Sigmoid colon (tissue), 6 donors: ENCODE measurements at regions not wholly inside any gene's neighbourhood (a gene's known extent, or its start where the extent isn't known, plus 50 kb on each side); places are given as distances from the start of the nearest gene placed in this dataset.

Experiments
- DNase-seq: peaks from one replicate; pipeline ENCODE4 v3.0.0-alpha.2; 2019
- H3K27ac ChIP-seq, 4 donors: fragments of 200-600 bp; sonication (generic); one replicate each; pipeline ENCODE4 v1.5.1; 2016 to 2019; ENCODE audit warnings: mild to moderate bottlenecking in 1 of 4
- H3K27me3 ChIP-seq, 3 donors: fragments of 200-600 bp; sonication (generic); one replicate each; pipeline ENCODE4 v1.5.1; 2019; ENCODE audit warnings: mild to moderate bottlenecking in 1 of 3
- H3K36me3 ChIP-seq, 4 donors: fragments of 200-600 bp; sonication (generic); one replicate each; pipeline ENCODE4 v1.5.1; 2016 to 2019
- H3K4me1 ChIP-seq, 4 donors: fragments of 200-600 bp; sonication (generic); one replicate each; pipeline ENCODE4 v1.5.1; 2017 to 2019
- H3K4me3 ChIP-seq, 4 donors: fragments of 200-600 bp; sonication (generic); one replicate each; pipeline ENCODE4 v1.5.1; 2017 to 2019; ENCODE audit warnings: mild to moderate bottlenecking in 2 of 4, moderate library complexity in 1 of 4
- H3K9me3 ChIP-seq, 4 donors: fragments of 200-600 bp in 3 of 4; sonication (generic) in 3 of 4; one replicate each; pipeline versions ENCODE4 v1.5.1 to v1.6.1; 2013 to 2019
- EP300 ChIP-seq, 4 donors: sonication (generic); formaldehyde crosslinking; IDR thresholded peaks; one replicate each; pipeline ENCODE4 v1.6.1; 2017; ENCODE audit warnings: antibody characterized with exemption in 4 of 4
- POLR2A ChIP-seq, 2 donors: fragments of 450-650 bp; IDR thresholded peaks; one replicate each; pipeline ENCODE4 v1.6.1; 2016; ENCODE audit warnings: antibody characterized with exemption in 2 of 2, mild to moderate bottlenecking in 2 of 2, moderate library complexity in 2 of 2
- POLR2AphosphoS5 ChIP-seq, 4 donors: sonication (generic); formaldehyde crosslinking; IDR thresholded peaks; one replicate each; pipeline ENCODE4 v1.6.1; 2017; ENCODE audit warnings: antibody characterized with exemption in 4 of 4
- whole genome bisulfite sequencing, 2 donors: extraction: QIAGEN DNeasy Blood & Tissue Kit; methylation state at CpG; one replicate each; pipeline ENCODE4 v1.1.7; 2013; 5-methylcytosine and 5-hydroxymethylcytosine counted together
- intact Hi-C: fragments of 100-400 bp; cut with DNase I; formaldehyde crosslinking; loops from one replicate; pipeline ENCODE4 v1.15.1; 2023
- TF ChIP-seq, protein P1 (sequence below), 4 experiments: fragments of 450-650 bp in 3 of 4; fragments of 200-600 bp in 1 of 4; IDR thresholded peaks; one replicate each; pipeline ENCODE4 v1.5.1; 2016 to 2019; ENCODE audit warnings: antibody characterized with exemption in 4 of 4, mild to moderate bottlenecking in 3 of 4, moderate library complexity in 2 of 4
- donor health status: healthy with polysubstance abuse.
- donor health status: healthy.

DNA sequence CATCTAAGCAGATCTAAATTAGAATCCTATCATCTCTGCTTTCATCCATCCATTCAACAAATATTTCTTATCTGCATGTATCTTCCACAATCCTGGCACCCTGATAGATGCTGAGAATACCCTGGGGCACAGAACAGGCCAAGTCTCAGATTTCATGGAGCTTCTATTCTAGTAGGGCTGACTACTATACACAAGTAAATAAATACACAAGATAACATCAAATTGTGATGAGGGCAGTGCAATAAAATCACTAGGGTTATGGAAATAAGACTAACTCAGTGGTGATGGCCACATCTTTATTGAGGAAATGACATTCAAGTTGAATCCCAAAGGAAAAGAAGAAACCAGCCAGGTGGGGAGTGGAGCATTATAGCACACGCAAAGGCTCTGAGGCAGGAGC lies 138.4 kb upstream of the GLRA1 start:
- no peaks in the 10 kb centered on the region for H3K36me3 ChIP-seq
- TF ChIP-seq POLR2AphosphoS5 (IDR thresholded peaks at IDR 0.05): no peak
- no peaks in the 10 kb centered on the region for H3K9me3 ChIP-seq
- no peak overlapping the region for H3K4me3 ChIP-seq
- no peak for DNase-seq
- 94 to 97% methylated on average over 1 of the region's 1 CpG for WGBS, 2 donors
- no peaks in the 10 kb centered on the region for H3K4me1 ChIP-seq
- intact Hi-C loops: no loop called here
- H3K27ac ChIP-seq: no peak overlapping the region
- H3K27me3 ChIP-seq: no peaks in the 10 kb centered on the region

DNA sequence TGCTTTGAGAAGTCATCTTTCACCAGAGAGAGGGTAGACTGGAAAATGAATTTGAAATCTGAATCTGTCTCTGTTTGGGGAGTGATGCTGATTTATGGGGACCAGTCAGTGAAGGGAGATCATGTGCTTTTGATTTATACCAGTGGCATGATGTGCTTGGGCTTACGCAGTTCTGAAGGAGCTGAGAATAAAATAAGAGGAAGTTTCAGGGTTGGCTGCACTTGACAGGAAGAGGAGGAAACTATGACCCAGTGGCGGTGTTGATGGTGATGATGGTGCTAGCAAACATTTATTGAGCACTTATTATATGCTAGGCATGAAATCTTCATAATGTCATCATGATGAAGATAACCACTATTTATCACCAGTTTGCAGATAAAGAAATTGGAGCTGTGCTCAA lies 136.4 kb upstream of the GLRA1 start:
- no peak for TF ChIP-seq POLR2A (IDR thresholded peaks at IDR 0.05)
- WGBS, 2 donors: 38 to 89% methylated on average over 2 of the region's 2 CpGs

DNA sequence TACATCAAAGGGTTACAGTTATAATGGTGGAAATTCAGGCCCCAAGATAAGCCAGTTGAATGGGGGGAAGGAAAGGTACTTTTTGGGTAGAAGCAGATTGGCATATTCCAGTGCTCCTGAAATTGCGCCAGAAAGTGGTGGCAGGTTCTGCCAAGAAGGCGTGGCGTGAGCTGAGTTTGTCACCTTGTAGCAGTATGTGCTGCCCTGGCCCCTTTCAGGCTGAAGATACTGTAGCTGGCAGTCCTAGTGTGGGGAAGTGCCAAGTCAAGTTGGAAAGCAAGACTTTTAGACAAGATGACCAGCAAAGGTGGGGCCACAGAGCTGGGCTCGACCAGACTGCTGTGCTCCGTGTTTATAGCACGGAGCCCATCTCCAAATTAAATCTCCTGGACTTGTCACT lies 133.6 kb upstream of the GLRA1 start:
- 90% methylated on average over 6 of the region's 6 CpGs for WGBS, 2 donors
- H3K27ac ChIP-seq: no peak overlapping the region
- H3K27me3 ChIP-seq: no peaks in the 10 kb centered on the region
- H3K9me3 ChIP-seq: no peaks in the 10 kb centered on the region
- H3K4me1 ChIP-seq: no peaks in the 10 kb centered on the region
- DNase-seq: no peak
- intact Hi-C loops: no loop called here
- no peak overlapping the region for H3K4me3 ChIP-seq
- H3K36me3 ChIP-seq: no peaks in the 10 kb centered on the region
- TF ChIP-seq EP300 (IDR thresholded peaks at IDR 0.05): no peak
- TF ChIP-seq POLR2AphosphoS5 (IDR thresholded peaks at IDR 0.05): no peak
- TF ChIP-seq POLR2A (IDR thresholded peaks at IDR 0.05): no peak
- TF ChIP-seq, protein P1, sequence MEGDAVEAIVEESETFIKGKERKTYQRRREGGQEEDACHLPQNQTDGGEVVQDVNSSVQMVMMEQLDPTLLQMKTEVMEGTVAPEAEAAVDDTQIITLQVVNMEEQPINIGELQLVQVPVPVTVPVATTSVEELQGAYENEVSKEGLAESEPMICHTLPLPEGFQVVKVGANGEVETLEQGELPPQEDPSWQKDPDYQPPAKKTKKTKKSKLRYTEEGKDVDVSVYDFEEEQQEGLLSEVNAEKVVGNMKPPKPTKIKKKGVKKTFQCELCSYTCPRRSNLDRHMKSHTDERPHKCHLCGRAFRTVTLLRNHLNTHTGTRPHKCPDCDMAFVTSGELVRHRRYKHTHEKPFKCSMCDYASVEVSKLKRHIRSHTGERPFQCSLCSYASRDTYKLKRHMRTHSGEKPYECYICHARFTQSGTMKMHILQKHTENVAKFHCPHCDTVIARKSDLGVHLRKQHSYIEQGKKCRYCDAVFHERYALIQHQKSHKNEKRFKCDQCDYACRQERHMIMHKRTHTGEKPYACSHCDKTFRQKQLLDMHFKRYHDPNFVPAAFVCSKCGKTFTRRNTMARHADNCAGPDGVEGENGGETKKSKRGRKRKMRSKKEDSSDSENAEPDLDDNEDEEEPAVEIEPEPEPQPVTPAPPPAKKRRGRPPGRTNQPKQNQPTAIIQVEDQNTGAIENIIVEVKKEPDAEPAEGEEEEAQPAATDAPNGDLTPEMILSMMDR (IDR thresholded peaks at IDR 0.05): no peak

More for the DNA sequence above, 136.4 kb upstream of the GLRA1 start:
- DNase-seq: no peak
- Histone ChIP-seq H3K27ac (no peak overlapping the region), H3K4me3 (no peak overlapping the region), H3K36me3 (no peaks in the 10 kb centered on the region), H3K9me3 (no peaks in the 10 kb centered on the region), H3K27me3 (no peaks in the 10 kb centered on the region), H3K4me1 (no peaks in the 10 kb centered on the region)
- intact Hi-C loops: no loop called here

DNA sequence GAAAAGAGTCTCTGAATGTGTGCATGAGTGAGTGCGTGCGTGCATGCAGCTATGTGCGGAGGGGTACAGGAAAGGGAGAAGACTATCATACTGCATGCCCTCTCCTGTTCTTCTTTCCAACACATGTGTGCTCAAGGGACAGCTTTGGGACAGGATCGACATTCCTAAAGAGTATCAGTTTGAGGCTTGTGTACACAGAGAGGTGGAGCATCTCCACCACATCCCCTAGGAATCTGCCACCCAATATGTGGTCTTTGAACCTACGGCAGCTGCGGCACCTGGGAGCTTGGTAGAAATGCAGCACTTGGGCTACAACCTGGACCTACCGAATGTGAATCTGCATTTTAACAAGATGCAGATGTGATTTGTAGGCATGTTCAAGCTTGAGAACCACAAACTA lies 132.3 kb upstream of the GLRA1 start:
- Histone ChIP-seq H3K36me3 (no peaks in the 10 kb centered on the region), H3K27ac (no peak overlapping the region), H3K9me3 (peaks cover 0 to 3% (median 0%) of the 10 kb centered on the region in 4 donors), H3K27me3 (no peaks in the 10 kb centered on the region), H3K4me3 (no peak overlapping the region), H3K4me1 (no peaks in the 10 kb centered on the region)
- no peak for TF ChIP-seq POLR2A (IDR thresholded peaks at IDR 0.05)
- intact Hi-C loops: no loop called here
- DNase-seq: no peak
- WGBS, 2 donors: 70 to 81% methylated on average over 7 of the region's 7 CpGs

DNA sequence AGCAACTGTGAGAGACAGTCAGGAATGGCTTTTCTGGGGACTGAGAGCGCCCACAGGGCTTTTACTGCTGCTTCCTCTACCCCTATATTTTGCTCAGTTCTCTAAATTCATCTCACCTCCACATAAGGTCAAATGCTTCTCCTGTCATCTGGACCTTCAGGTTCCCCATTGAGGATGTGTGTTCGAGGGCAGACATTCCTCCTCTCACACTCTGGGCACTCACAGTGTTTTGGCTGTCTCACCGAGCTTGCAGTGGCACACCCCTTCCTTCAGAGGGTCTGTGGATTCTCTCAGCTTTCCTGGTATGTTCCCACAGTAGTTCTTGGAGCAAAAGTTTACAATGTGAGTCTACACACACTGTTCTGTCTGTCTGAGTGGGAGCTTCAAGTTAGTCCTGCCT lies 127.8 kb upstream of the GLRA1 start:
- peaks cover 0 to 3% (median 2%) of the 10 kb centered on the region in 4 donors for H3K9me3 ChIP-seq
- WGBS, 2 donors: 58 to 61% methylated on average over 3 of the region's 3 CpGs
- DNase-seq: no peak
- no peak overlapping the region for H3K4me3 ChIP-seq
- no peak overlapping the region for H3K27ac ChIP-seq
- intact Hi-C loops: no loop called here
- H3K36me3 ChIP-seq: no peaks in the 10 kb centered on the region
- no peak for TF ChIP-seq POLR2AphosphoS5 (IDR thresholded peaks at IDR 0.05)
- no peak for TF ChIP-seq POLR2A (IDR thresholded peaks at IDR 0.05)
- TF ChIP-seq, protein P1 (IDR thresholded peaks at IDR 0.05): no peak
- TF ChIP-seq EP300 (IDR thresholded peaks at IDR 0.05): no peak
- H3K27me3 ChIP-seq: no peaks in the 10 kb centered on the region
- no peaks in the 10 kb centered on the region for H3K4me1 ChIP-seq

DNA sequence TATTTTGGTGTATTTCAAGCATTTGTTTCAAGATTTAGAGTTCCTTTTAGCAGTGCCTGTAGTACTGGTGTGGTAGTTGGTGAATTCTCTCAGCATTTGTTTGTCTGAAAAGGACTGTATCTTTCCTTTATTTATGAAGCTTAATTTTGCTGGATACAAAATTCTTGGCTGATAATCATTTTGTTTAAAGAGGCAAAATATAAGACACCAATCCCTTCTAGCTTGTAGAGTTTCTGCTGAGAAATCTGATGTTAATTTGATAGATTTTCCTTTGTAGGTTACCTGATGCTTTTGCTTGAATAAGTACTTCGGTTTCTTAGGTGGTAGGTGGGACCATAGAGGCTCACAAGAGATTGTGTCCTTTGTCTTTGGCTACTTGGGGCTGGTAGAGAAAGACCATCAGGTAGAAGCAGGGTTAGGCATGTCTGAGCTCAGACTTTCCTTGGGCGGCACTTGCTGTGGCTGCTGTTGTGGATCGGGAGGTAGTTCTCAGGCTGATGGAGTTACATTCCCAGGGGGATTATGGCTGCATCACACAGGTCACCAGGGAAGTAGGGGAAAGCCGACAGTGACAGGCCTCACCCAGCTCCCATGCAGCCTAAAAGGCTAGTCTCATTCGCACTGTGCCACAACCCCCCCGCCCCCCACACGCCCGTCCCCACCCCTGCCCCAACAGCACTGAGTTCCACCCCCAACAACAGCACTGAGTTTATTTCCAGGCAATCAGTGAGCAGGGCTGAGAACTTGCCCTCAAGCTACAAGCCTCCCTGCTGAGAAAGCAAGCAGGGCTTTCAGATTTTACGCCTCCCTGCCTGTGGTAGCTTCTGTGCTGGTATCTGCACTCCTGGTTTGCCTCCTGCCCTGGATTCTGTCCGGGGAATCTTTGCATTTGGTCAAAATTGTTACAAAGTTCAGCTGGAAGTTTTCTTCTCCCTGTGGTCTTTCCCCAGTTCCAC lies 127.1 kb upstream of the GLRA1 start:
- H3K27me3 ChIP-seq: no peaks in the 10 kb centered on the region
- 38 to 47% methylated on average over 10 of the region's 10 CpGs for WGBS, 2 donors
- DNase-seq: no peak
- TF ChIP-seq, protein P1 (IDR thresholded peaks at IDR 0.05): no peak
- no peak for TF ChIP-seq POLR2A (IDR thresholded peaks at IDR 0.05)
- no peaks in the 10 kb centered on the region for H3K36me3 ChIP-seq
- H3K4me1 ChIP-seq: no peaks in the 10 kb centered on the region
- no peak overlapping the region for H3K27ac ChIP-seq
- H3K4me3 ChIP-seq: no peak overlapping the region
- intact Hi-C loops: no loop called here
- H3K9me3 ChIP-seq: peaks cover 0 to 3% (median 2%) of the 10 kb centered on the region in 4 donors
